Vagina (tissue), 2 donors: ENCODE measurements at regions not wholly inside any gene's neighbourhood (a gene's known extent, or its start where the extent isn't known, plus 50 kb on each side); places are given as distances from the start of the nearest gene placed in this dataset.
"Not testable (repeated sequence)": the region's sequence is repeated elsewhere in the genome, so short reads cannot be mapped to it uniquely, and the experiment has no call there.

Source experiments
- DNase-seq, 2 donors: peaks; one replicate each; pipeline ENCODE4 v3.0.0-alpha.2; 2017; ENCODE audit errors: extremely low spot score in 2 of 2
- H3K27ac ChIP-seq: fragments of 200-600 bp; sonication (generic); one replicate; pipeline ENCODE4 v1.5.1; 2019
- H3K27me3 ChIP-seq: fragments of 200-600 bp; sonication (generic); one replicate; pipeline ENCODE4 v1.5.1; 2019
- H3K36me3 ChIP-seq, 2 donors: fragments of 200-600 bp; sonication (generic); one replicate each; pipeline ENCODE4 v1.5.1; 2017 to 2019
- H3K4me1 ChIP-seq: fragments of 200-600 bp; sonication (generic); one replicate; pipeline ENCODE4 v1.5.1; 2019
- H3K4me3 ChIP-seq, 2 donors: fragments of 200-600 bp; sonication (generic); 1 replicate in 1 of 2; 2 replicates in 1 of 2; pipeline ENCODE4 v1.5.1; 2016 to 2019
- H3K9me3 ChIP-seq: fragments of 200-600 bp; sonication (generic); one replicate; pipeline ENCODE4 v1.5.1; 2019
- POLR2A ChIP-seq, 2 donors: fragments of 450-650 bp; IDR thresholded peaks; one replicate each; pipeline ENCODE4 v1.6.1; 2017; ENCODE audit warnings: antibody characterized with exemption in 2 of 2, mild to moderate bottlenecking in 2 of 2, moderate library complexity in 2 of 2
- POLR2AphosphoS5 ChIP-seq, 2 donors: sonication (generic); formaldehyde crosslinking; IDR thresholded peaks; one replicate each; pipeline ENCODE4 v1.9.0; 2017; ENCODE audit warnings: antibody characterized with exemption in 2 of 2, mild to moderate bottlenecking in 2 of 2, low read depth in 1 of 2; ENCODE audit not compliant: insufficient read depth in 1 of 2
- intact Hi-C: fragments of 100-400 bp; cut with DNase I; formaldehyde crosslinking; loops from one replicate; pipeline ENCODE4 v1.15.1; 2023
- TF ChIP-seq, protein P1 (sequence below), 3 experiments: fragments of 450-650 bp in 2 of 3; fragments of 200-600 bp in 1 of 3; sonication (generic) in 1 of 3; IDR thresholded peaks; one replicate each; pipeline ENCODE4 v1.5.1; 2017 to 2019; ENCODE audit warnings: antibody characterized with exemption in 3 of 3, mild to moderate bottlenecking in 2 of 3, moderate library complexity in 2 of 3

- no peak for DNase-seq
- no peaks in the 10 kb centered on the region for H3K36me3 ChIP-seq
- H3K27ac ChIP-seq, result no peak overlapping the region
- H3K9me3 ChIP-seq, result no peaks in the 10 kb centered on the region
- TF ChIP-seq POLR2A (IDR thresholded peaks at IDR 0.05) (no peak), POLR2AphosphoS5 (IDR thresholded peaks at IDR 0.05; ENCODE audit: insufficient read depth in 1 of 2, low read depth in 1 of 2) (no peak)
- TF ChIP-seq, protein P1, sequence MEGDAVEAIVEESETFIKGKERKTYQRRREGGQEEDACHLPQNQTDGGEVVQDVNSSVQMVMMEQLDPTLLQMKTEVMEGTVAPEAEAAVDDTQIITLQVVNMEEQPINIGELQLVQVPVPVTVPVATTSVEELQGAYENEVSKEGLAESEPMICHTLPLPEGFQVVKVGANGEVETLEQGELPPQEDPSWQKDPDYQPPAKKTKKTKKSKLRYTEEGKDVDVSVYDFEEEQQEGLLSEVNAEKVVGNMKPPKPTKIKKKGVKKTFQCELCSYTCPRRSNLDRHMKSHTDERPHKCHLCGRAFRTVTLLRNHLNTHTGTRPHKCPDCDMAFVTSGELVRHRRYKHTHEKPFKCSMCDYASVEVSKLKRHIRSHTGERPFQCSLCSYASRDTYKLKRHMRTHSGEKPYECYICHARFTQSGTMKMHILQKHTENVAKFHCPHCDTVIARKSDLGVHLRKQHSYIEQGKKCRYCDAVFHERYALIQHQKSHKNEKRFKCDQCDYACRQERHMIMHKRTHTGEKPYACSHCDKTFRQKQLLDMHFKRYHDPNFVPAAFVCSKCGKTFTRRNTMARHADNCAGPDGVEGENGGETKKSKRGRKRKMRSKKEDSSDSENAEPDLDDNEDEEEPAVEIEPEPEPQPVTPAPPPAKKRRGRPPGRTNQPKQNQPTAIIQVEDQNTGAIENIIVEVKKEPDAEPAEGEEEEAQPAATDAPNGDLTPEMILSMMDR (IDR thresholded peaks at IDR 0.05), result no peak
- intact Hi-C loops, result no loop called here
- H3K27me3 ChIP-seq, result no peaks in the 10 kb centered on the region
- H3K4me3 ChIP-seq, result no peak overlapping the region
- no peaks in the 10 kb centered on the region for H3K4me1 ChIP-seq
Observed at GRCh38 chr3:27639271-27639670, 82.9 kb downstream of the EOMES start.

DNA sequence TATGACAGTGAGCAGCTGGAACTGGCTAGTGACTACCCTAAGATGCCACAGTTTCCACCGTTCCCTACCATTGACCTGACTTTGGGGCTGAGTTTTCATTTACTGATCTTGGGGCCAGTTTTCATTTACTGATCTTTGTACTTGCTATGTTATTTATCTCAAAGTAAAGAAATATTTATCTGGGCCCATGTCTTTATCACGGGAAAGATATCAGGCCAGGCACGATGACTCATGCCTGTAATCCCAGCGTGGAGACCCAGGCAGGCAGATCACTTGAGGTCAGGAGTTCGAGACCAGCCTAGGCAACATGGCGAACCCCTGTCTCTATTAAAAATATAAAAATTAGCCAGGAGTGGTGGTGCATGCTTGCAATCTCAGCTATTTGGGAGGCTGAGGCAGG is 83.5 kb downstream of the EOMES start:
- H3K36me3 ChIP-seq, result no peaks in the 10 kb centered on the region
- no peak overlapping the region for H3K27ac ChIP-seq
- no peaks in the 10 kb centered on the region for H3K27me3 ChIP-seq
- peak in 1 of 2 donors; percentile 22 for DNase-seq
- intact Hi-C loops, result no loop called here
- H3K4me3 ChIP-seq, result no peak overlapping the region
- TF ChIP-seq POLR2A (IDR thresholded peaks at IDR 0.05), result no peak
- no peak for TF ChIP-seq POLR2AphosphoS5 (IDR thresholded peaks at IDR 0.05; ENCODE audit: insufficient read depth in 1 of 2, low read depth in 1 of 2)
- TF ChIP-seq, protein P1 (IDR thresholded peaks at IDR 0.05), result no peak
- no peaks in the 10 kb centered on the region for H3K4me1 ChIP-seq
- no peaks in the 10 kb centered on the region for H3K9me3 ChIP-seq

DNA sequence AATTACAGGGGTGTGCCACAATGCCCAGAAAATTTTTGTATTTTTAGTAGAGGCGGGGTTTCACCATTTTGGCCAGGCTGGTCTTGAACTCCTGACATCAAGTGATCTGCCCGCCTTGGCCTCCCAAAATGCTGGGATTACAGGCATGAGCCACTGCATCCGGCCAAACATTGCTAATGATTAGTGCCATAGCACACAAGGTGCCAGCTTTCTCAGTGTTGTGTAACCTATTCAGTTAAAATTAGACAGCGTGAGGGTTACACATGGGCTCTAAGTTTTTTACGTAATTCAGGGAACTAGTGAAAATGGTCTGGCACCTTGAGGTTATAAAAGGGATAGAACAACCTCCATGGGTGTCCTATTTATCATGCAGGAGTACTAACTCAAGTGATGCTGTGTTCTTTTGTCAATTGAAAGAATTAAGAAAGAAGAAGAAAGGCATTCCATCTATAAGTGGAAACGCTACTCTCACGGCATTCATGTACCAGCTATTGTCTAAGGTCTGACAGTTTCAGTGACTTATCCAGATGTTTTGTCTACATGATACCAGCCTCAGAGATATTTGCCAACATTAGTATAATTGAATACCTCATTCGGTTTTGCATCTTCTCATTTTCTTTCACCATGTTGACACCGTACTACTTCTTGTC is 84.7 kb downstream of the EOMES start:
- Histone ChIP-seq H3K4me3 (no peak overlapping the region), H3K9me3 (no peaks in the 10 kb centered on the region), H3K36me3 (no peaks in the 10 kb centered on the region), H3K4me1 (no peaks in the 10 kb centered on the region), H3K27me3 (no peaks in the 10 kb centered on the region), H3K27ac (no peak overlapping the region)
- no peak for DNase-seq
- intact Hi-C loops, result no loop called here
- TF ChIP-seq, protein P1 (IDR thresholded peaks at IDR 0.05), result no peak
- TF ChIP-seq POLR2A (IDR thresholded peaks at IDR 0.05) (no peak), POLR2AphosphoS5 (IDR thresholded peaks at IDR 0.05; ENCODE audit: insufficient read depth in 1 of 2, low read depth in 1 of 2) (no peak)

DNA sequence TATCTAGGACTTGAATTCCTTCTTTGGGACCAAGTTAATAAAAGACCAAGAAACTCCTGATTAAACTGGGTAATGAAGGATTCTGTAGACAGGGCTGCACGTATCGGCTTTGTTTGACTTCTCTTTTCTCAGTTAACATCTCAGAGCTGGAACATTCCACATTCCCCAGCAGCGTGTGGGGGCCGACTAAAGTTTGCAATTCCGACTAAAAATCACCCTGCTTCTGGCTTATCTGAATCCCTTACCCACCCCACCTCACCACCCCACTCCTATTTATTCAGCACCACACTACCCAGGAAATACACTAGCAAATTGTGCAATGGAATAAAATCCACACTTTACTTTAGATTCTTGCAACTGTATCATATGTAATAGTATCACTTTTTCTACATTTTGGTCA is 87.1 kb downstream of the EOMES start:
- intact Hi-C loops, DNase-seq, H3K9me3 ChIP-seq, H3K4me1 ChIP-seq, H3K4me3 ChIP-seq, H3K36me3 ChIP-seq, H3K27me3 ChIP-seq, H3K27ac ChIP-seq: not testable (repeated sequence)

DNA sequence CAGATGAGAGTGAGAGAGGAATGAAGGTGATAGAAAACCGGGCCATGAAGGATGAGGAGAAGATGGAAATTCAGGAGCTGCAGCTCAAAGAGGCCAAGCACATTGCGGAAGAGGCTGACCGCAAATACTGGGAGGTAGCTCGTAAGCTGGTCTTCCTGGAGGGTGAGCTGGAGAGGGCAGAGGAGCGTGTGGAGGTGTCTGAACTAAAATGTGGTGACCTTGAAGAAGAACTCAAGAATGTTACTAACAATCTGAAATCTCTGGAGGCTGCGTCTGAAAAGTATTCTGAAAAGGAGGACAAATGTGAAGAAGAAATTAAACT is 88.9 kb downstream of the EOMES start:
- Histone ChIP-seq H3K27me3 (no peaks in the 10 kb centered on the region), H3K4me1 (no peaks in the 10 kb centered on the region), H3K36me3 (no peaks in the 10 kb centered on the region), H3K9me3 (no peaks in the 10 kb centered on the region), H3K27ac (peak overlapping the region; percentile 81), H3K4me3 (peak overlapping the region; percentile 53 to 72)
- intact Hi-C loops, result no loop called here
- TF ChIP-seq, protein P1 (IDR thresholded peaks at IDR 0.05), result no peak
- TF ChIP-seq POLR2AphosphoS5 (IDR thresholded peaks at IDR 0.05; ENCODE audit: insufficient read depth in 1 of 2, low read depth in 1 of 2), result peak in 1 of 2 donors; percentile 35
- TF ChIP-seq POLR2A (IDR thresholded peaks at IDR 0.05), result no peak
- no peak for DNase-seq
